CD4-positive, CD25-positive, alpha-beta regulatory T cell (primary cell): ENCODE measurements at regions not wholly inside any gene's neighbourhood (a gene's known extent, or its start where the extent isn't known, plus 50 kb on each side); places are given as distances from the start of the nearest gene placed in this dataset.

Experiments used
- ATAC-seq, 2 donors: fragments of 150-1000 bp; cut with Tn5 transposase; one replicate each; pipeline ENCODE4 v1.10.0; 2021; ENCODE audit warnings: low read depth in 2 of 2, moderate number of reproducible peaks in 2 of 2, moderate library complexity in 1 of 2
- DNase-seq, 3 donors: peaks; one replicate each; pipeline versions ENCODE4 v3.0.0 to v3.0.0-alpha.2; 2012 to 2022; ENCODE audit warnings: mixed read lengths in 1 of 3
- H3K27ac ChIP-seq: one replicate; pipeline ENCODE4 v1.7.0; 2013; ENCODE audit warnings: mild to moderate bottlenecking, low read length; ENCODE audit not compliant: insufficient read depth, poor library complexity, severe bottlenecking
- H3K27me3 ChIP-seq: one replicate; pipeline ENCODE4 v1.7.0; 2013; ENCODE audit warnings: low read length; ENCODE audit not compliant: control insufficient read depth, insufficient read depth
- H3K36me3 ChIP-seq: one replicate; pipeline ENCODE4 v1.7.0; 2013; ENCODE audit warnings: mild to moderate bottlenecking, low read length, moderate library complexity; ENCODE audit not compliant: control insufficient read depth, insufficient read depth
- H3K4me1 ChIP-seq: 2 replicates; pipeline ENCODE4 v1.7.0; 2013; ENCODE audit warnings: mild to moderate bottlenecking, low read length; ENCODE audit not compliant: insufficient read depth, control insufficient read depth, poor library complexity, severe bottlenecking
- H3K4me3 ChIP-seq: one replicate; pipeline ENCODE4 v1.7.0; 2013; ENCODE audit warnings: low read depth, mild to moderate bottlenecking, low read length, moderate library complexity
- H3K9me3 ChIP-seq, 2 experiments: 1 replicate in 1 of 2; 2 replicates in 1 of 2; pipeline ENCODE4 v1.7.0; 2013; ENCODE audit warnings: low read length in 2 of 2, mild to moderate bottlenecking in 1 of 2, moderate library complexity in 1 of 2; ENCODE audit not compliant: control insufficient read depth in 2 of 2
- H3K27ac Mint-ChIP-seq, 3 donors: one replicate each; pipeline ENCODE4 v1.8.0; 2020 to 2022; ENCODE audit warnings: mild to moderate bottlenecking in 3 of 3, mixed read lengths in 3 of 3, moderate library complexity in 2 of 3
- H3K27me3 Mint-ChIP-seq: one replicate; pipeline ENCODE4 v1.8.0; 2022; ENCODE audit warnings: mild to moderate bottlenecking, mixed read lengths
- H3K36me3 Mint-ChIP-seq: one replicate; pipeline ENCODE4 v1.8.0; 2020; ENCODE audit warnings: mixed read lengths
- H3K4me1 Mint-ChIP-seq, 4 donors: one replicate each; pipeline ENCODE4 v1.8.0; 2020 to 2022; ENCODE audit warnings: mixed read lengths in 4 of 4, mild to moderate bottlenecking in 1 of 4
- H3K4me3 Mint-ChIP-seq, 4 donors: one replicate each; pipeline ENCODE4 v1.8.0; 2020 to 2022; ENCODE audit warnings: mild to moderate bottlenecking in 4 of 4, mixed read lengths in 4 of 4, moderate library complexity in 3 of 4
- H3K9me3 Mint-ChIP-seq, 7 donors: one replicate each; pipeline ENCODE4 v1.8.0; 2020 to 2022; ENCODE audit warnings: mixed read lengths in 7 of 7, mild to moderate bottlenecking in 3 of 7, moderate library complexity in 2 of 7

DNA sequence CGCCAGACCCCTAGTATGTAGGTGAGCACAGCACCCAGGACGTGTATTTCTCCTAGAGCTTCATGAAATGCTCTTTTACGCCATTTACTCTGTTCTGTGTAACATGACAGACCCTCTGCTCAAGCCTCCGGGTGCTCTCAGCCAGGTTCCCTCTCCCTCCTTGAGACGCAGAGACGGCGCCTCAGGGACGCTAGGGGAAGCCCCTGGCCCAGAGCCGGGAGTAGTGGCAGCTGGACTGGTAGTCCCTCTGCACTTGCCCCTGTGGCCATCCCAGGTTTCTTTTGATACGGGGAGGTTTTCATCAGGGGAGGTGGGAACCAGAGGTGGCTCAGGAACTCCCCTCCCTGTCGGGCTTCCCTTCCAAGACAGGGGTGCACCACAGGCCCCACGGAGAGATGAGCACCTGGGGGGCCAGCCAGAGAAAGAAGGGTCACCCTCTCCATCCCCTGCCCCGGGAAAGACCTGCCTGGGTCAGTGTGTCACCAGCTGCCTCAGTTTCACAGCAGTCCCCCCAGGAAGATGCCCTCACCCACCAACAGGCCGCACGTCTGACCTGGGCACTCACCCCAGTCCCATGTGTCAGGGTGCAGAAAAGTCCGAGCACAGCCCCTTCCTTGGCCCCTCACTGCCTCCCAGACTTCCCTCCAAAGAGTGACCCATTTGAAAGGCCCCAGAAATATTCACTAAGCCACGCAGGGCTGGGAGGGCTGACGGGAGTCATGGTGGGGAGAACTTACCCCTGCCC, 58.1 kb upstream of the AFDN start:
- Mint-ChIP-seq H3K4me3 (no peak overlapping the region), H3K4me1 (peaks cover 0 to 6% (median 0%) of the 10 kb centered on the region in 4 donors), H3K27ac (no peak overlapping the region), H3K27me3 (peaks cover 22% of the 10 kb centered on the region), H3K9me3 (peaks cover 0 to 1% (median 0%) of the 10 kb centered on the region in 7 donors), H3K36me3 (no peaks in the 10 kb centered on the region)
- ATAC-seq (no peak), DNase-seq (no peak)
- no peak overlapping the region for H3K27ac ChIP-seq
- no peaks in the 10 kb centered on the region for H3K36me3 ChIP-seq
- H3K4me3 ChIP-seq: no peak overlapping the region
- no peaks in the 10 kb centered on the region for H3K9me3 ChIP-seq
- H3K4me1 ChIP-seq: no peaks in the 10 kb centered on the region
- no peaks in the 10 kb centered on the region for H3K27me3 ChIP-seq

DNA sequence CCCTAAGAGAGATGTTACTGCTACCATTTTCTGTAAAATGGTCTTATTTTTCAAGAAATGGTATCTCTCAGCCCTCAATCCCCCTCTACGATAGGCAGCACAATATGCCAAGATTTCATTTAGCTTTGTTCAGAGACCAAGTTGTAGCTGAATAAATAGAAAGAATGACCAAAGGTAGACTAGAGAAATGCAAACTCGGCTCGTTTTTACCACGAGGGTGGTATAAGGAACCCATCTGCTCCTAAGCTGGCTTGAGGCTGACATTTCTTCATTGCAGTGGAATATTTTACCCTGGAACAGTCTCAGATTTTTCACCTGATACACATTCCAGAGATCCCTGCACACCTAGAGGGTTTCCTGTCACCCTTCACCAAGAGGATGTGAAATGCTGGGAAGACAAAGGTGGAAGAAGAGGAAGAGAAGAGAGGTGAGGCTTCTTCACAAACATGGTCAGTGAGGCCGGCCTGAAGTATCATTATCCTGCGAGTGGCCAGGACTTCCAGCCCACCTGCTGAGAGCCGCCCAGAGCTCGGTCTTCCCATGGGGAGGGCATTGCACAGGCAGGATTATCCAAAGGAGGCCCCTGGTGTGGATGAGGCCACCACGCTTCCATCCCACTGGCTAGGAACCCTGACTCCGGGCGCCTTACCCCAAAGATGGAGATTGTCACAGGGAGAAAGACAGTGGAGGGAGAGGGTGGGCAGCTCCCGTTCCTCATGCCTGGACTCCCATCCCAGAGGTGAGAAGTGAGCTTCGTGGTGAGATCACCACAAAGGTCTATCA, 57.1 kb upstream of the AFDN start:
- Histone ChIP-seq H3K4me3 (no peak overlapping the region), H3K9me3 (no peaks in the 10 kb centered on the region), H3K36me3 (no peaks in the 10 kb centered on the region), H3K27me3 (no peaks in the 10 kb centered on the region), H3K4me1 (no peaks in the 10 kb centered on the region), H3K27ac (no peak overlapping the region)
- DNase-seq (no peak), ATAC-seq (no peak)
- Mint-ChIP-seq H3K9me3 (peaks cover 0 to 1% (median 0%) of the 10 kb centered on the region in 7 donors), H3K4me3 (no peak overlapping the region), H3K4me1 (peaks cover 0 to 6% (median 0%) of the 10 kb centered on the region in 4 donors), H3K36me3 (no peaks in the 10 kb centered on the region), H3K27me3 (peaks cover 22% of the 10 kb centered on the region), H3K27ac (no peak overlapping the region)

DNA sequence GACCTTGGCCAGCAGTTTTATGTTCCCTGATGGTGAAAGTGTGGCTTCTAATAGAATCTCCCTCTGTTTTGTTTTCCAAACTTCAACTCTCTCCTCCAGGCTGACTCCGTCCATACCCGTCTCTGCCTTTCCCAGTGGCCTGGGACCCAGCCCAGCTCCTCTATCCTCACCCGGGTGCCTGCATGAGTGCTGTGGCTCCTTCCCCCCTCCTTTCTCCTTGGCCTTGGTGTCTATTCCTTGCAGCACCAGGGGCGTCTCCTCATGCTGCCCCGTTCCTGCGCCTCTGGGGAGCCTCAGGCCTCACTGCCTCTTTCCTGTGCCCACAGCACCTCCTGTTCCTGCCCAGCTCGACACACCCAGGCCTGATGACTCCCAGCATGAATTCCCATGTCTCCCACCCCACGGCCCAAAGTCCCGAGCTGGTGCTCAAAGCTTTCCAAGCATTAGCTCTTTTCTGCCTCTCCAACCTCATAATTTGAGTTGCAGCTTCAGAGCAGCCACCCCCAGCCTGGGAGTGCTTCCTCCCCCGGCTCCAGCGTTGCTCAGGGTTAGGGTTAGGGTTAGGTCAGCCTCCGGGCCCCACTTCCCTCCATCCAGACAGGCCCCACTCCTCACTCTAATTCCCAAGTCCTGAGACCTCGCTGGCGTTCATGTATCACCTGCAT, 56.3 kb upstream of the AFDN start:
- peaks cover 0 to 1% (median 0%) of the 10 kb centered on the region in 7 donors for H3K9me3 Mint-ChIP-seq
- H3K36me3 ChIP-seq: no peaks in the 10 kb centered on the region
- H3K4me3 ChIP-seq: no peak overlapping the region
- no peaks in the 10 kb centered on the region for H3K9me3 ChIP-seq
- H3K27ac Mint-ChIP-seq: no peak overlapping the region
- H3K4me1 ChIP-seq: no peaks in the 10 kb centered on the region
- peaks cover 22% of the 10 kb centered on the region for H3K27me3 Mint-ChIP-seq
- H3K4me1 Mint-ChIP-seq: peaks cover 0 to 5% (median 0%) of the 10 kb centered on the region in 4 donors
- no peak overlapping the region for H3K4me3 Mint-ChIP-seq
- no peaks in the 10 kb centered on the region for H3K36me3 Mint-ChIP-seq
- DNase-seq (no peak), ATAC-seq (no peak)
- H3K27ac ChIP-seq: no peak overlapping the region
- H3K27me3 ChIP-seq: no peaks in the 10 kb centered on the region

DNA sequence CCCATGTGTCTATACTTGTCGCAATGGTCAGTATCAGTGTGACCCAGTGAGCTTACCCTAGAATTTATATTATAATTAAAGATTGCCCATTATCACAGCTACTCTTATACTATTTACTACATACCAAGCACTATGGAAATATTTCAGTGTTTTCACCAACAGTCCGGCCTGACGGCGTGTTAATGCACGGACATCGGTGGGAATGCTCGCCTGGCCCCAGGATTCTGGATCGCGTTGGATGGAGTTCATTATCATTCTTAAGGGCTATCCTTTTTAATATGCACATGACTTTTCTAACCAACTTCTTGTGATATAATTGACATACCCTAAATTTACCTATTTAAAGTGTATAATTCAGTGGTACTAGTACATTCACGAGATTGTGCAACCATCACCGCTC, 51.8 kb upstream of the AFDN start:
- H3K4me3 ChIP-seq: no peak overlapping the region
- Mint-ChIP-seq H3K36me3 (no peaks in the 10 kb centered on the region), H3K4me1 (no peaks in the 10 kb centered on the region), H3K27me3 (peaks cover 18% of the 10 kb centered on the region), H3K27ac (no peak overlapping the region), H3K9me3 (no peaks in the 10 kb centered on the region), H3K4me3 (no peak overlapping the region)
- no peak for ATAC-seq
- no peaks in the 10 kb centered on the region for H3K9me3 ChIP-seq
- H3K4me1 ChIP-seq: no peaks in the 10 kb centered on the region
- no peaks in the 10 kb centered on the region for H3K36me3 ChIP-seq
- H3K27me3 ChIP-seq: no peaks in the 10 kb centered on the region
- DNase-seq: no peak
- no peak overlapping the region for H3K27ac ChIP-seq

DNA sequence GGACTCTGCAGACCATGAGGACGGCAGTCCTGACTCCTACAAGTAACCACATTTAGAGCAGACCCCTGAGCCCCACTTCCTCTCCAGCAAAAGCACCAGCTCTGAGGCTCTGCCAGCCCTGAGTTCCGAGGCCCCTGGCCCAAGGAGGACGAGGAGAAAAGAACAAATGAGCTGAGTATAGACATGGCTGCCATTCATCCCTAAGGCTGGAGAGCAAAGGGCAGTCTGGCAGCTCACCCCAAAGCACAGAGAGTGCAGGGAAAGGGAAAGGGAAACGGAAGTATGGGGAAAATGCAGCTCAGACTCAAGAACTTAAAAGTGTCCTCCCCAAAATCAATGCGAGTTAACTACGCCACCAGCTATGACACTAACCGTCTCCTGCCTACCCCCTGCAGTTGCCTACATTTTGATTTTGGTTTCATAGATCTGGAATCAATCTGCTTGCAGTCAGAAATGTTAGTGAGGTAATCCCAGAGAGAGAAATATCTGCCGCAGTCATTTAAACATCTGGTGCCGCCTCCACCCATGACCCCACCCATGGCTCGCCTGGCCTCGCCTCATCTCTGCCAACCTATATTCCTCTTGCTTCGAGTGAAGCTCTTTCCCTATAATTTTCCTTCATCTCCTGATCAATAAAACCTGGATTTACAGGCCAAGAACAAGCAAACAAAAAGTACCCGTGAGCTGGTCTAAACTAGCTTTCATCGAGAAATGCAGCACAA, 49.6 kb upstream of the AFDN start:
- peaks cover 20% of the 10 kb centered on the region for H3K27me3 Mint-ChIP-seq
- H3K9me3 Mint-ChIP-seq: no peaks in the 10 kb centered on the region
- H3K36me3 Mint-ChIP-seq: no peaks in the 10 kb centered on the region
- ATAC-seq (no peak), DNase-seq (no peak)
- H3K9me3 ChIP-seq: no peaks in the 10 kb centered on the region
- H3K4me1 Mint-ChIP-seq: no peaks in the 10 kb centered on the region
- H3K4me3 ChIP-seq: no peak overlapping the region
- no peak overlapping the region for H3K4me3 Mint-ChIP-seq
- H3K4me1 ChIP-seq: no peaks in the 10 kb centered on the region
- no peaks in the 10 kb centered on the region for H3K36me3 ChIP-seq
- H3K27me3 ChIP-seq: no peaks in the 10 kb centered on the region
- H3K27ac ChIP-seq: no peak overlapping the region
- H3K27ac Mint-ChIP-seq: no peak overlapping the region
